ENCODE measurements at regions not wholly inside any gene's neighbourhood (a gene's known extent, or its start where the extent isn't known, plus 50 kb on each side); places are given as distances from the start of the nearest gene placed in this dataset.

GRCh38 chr12:89181271-89181920 is 170.9 kb downstream of the DUSP6 start:
- DNase-seq = no peak

- no peak for DNase-seq
Observed at GRCh38 chr12:89180496-89180895, 171.8 kb downstream of the DUSP6 start.

GRCh38 chr12:89179983-89180382 is 172.3 kb downstream of the DUSP6 start:
- DNase-seq = no peak

GRCh38 chr12:89179245-89179644 is 173.1 kb downstream of the DUSP6 start:
- no peak for DNase-seq

- DNase-seq = no peak
Observed at GRCh38 chr12:89177802-89178395, 174.4 kb downstream of the DUSP6 start.

GRCh38 chr12:89176676-89177075 is 175.6 kb downstream of the DUSP6 start:
- no peak for DNase-seq

- DNase-seq = no peak
Observed at GRCh38 chr12:89173678-89174077, 178.6 kb downstream of the DUSP6 start.

GRCh38 chr12:89173096-89173495 is 179.2 kb downstream of the DUSP6 start:
- no peak for DNase-seq

- DNase-seq = no peak
Observed at GRCh38 chr12:89172224-89172623, 180.1 kb downstream of the DUSP6 start.

GRCh38 chr12:89169321-89169720 is 183.0 kb downstream of the DUSP6 start:
- DNase-seq = no peak

- no peak for DNase-seq
Observed at GRCh38 chr12:89167986-89168385, 184.3 kb downstream of the DUSP6 start.

GRCh38 chr12:89166525-89166934 is 185.8 kb downstream of the DUSP6 start:
- DNase-seq = no peak

- DNase-seq = no peak
Observed at GRCh38 chr12:89166121-89166520, 186.2 kb downstream of the DUSP6 start.

- DNase-seq = no peak
Observed at GRCh38 chr12:89165703-89166102, 186.6 kb downstream of the DUSP6 start.

- no peak for DNase-seq
Observed at GRCh38 chr12:89163918-89164317, 188.4 kb downstream of the DUSP6 start.

GRCh38 chr12:89162589-89163261 is 189.6 kb downstream of the DUSP6 start:
- no peak for DNase-seq

GRCh38 chr12:89161557-89161956 is 190.7 kb downstream of the DUSP6 start:
- DNase-seq = no peak

GRCh38 chr12:89160716-89161123 is 191.6 kb downstream of the DUSP6 start:
- DNase-seq = no peak

GRCh38 chr12:89157413-89157812 is 194.9 kb downstream of the DUSP6 start:
- no peak for DNase-seq

GRCh38 chr12:89156862-89157262 is 195.4 kb downstream of the DUSP6 start:
- DNase-seq = no peak

- DNase-seq = no peak
Observed at GRCh38 chr12:89156340-89156739, 196.0 kb downstream of the DUSP6 start.

GRCh38 chr12:89155826-89156225 is 196.5 kb downstream of the DUSP6 start:
- no peak for DNase-seq

- no peak for DNase-seq
Observed at GRCh38 chr12:89154743-89155499, 197.4 kb downstream of the DUSP6 start.

GRCh38 chr12:89153341-89153740 is 199.0 kb downstream of the DUSP6 start:
- no peak for DNase-seq
